ENCODE measurements at regions not wholly inside any gene's neighbourhood (a gene's known extent, or its start where the extent isn't known, plus 50 kb on each side); places are given as distances from the start of the nearest gene placed in this dataset.

DNA sequence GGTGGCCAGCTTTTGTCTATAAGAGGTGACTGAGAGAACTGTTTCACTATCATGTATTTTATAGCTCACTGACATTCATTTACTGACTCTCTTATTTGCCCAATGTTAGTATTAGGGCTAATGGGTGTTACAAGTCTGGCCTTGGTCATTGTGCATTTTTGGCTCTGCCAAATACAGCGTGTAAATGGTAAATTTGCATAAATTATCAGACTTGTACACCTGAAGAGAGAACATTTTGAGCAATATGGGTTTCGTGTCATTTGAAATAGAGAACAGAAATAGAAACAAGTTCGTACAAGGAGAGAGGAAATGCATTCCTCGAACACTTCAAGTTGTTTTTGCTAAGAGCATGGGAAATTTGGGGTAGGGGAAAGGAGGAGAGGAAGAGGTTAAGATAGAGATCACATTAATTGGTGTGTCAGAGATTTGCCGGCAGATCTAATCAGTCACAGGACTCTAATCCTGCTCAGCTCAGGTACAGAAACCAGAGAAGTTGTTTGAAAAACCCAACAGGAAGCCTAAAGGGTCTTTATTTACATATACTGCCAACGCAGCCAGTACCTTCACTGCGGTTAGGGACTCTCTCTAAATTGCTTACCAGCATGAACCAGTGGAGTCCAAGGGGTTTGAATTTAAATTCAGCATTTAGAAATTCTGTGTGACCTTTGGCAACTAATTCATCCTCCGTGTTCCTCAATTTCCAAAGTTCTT is 261.5 kb downstream of the GPATCH2 start:
- Histone ChIP-seq H3K4me3 (no peak overlapping the region), H3K36me3 (no peaks in the 10 kb centered on the region), H3K27me3 (no peaks in the 10 kb centered on the region), H3K9me3 (peaks cover 0 to 17% (median 0%) of the 10 kb centered on the region in 3 donors), H3K27ac (no peak overlapping the region), H3K4me1 (no peaks in the 10 kb centered on the region)
- intact Hi-C loops (cut with DNase I), result no loop called here
- 18 to 39% methylated on average over 8 of the region's 8 CpGs for WGBS, 2 donors
- no peak for TF ChIP-seq POLR2A (IDR thresholded peaks at IDR 0.05)
- TF ChIP-seq, protein P1, sequence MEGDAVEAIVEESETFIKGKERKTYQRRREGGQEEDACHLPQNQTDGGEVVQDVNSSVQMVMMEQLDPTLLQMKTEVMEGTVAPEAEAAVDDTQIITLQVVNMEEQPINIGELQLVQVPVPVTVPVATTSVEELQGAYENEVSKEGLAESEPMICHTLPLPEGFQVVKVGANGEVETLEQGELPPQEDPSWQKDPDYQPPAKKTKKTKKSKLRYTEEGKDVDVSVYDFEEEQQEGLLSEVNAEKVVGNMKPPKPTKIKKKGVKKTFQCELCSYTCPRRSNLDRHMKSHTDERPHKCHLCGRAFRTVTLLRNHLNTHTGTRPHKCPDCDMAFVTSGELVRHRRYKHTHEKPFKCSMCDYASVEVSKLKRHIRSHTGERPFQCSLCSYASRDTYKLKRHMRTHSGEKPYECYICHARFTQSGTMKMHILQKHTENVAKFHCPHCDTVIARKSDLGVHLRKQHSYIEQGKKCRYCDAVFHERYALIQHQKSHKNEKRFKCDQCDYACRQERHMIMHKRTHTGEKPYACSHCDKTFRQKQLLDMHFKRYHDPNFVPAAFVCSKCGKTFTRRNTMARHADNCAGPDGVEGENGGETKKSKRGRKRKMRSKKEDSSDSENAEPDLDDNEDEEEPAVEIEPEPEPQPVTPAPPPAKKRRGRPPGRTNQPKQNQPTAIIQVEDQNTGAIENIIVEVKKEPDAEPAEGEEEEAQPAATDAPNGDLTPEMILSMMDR (IDR thresholded peaks at IDR 0.05), result no peak
- DNase-seq, result no peak

DNA sequence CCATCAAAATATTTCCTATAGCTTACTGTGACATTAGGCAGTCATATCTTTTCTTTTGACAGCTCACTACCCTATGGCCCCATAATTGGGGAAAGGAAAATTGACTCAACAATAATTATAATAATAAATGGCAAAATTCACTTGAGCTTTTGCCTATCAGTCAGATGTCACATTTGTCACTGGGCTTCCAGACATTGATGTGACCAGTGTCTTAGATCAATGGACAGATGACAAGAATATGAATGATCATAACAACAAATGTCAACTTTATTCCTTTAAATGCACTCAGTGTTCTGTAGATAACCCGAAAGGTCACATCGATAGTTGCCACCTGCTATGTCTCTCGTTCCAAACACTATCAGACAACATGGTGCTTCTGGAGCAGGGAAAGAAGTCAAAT is 266.7 kb downstream of the GPATCH2 start:
- Histone ChIP-seq H3K9me3 (no peaks in the 10 kb centered on the region), H3K27ac (no peak overlapping the region), H3K4me3 (no peak overlapping the region), H3K36me3 (no peaks in the 10 kb centered on the region), H3K4me1 (no peaks in the 10 kb centered on the region), H3K27me3 (no peaks in the 10 kb centered on the region)
- TF ChIP-seq, protein P1 (IDR thresholded peaks at IDR 0.05), result no peak
- TF ChIP-seq POLR2A (IDR thresholded peaks at IDR 0.05), result no peak
- 67 to 80% methylated on average over 3 of the region's 3 CpGs for WGBS, 2 donors
- intact Hi-C loops (cut with DNase I), result no loop called here
- DNase-seq, result no peak

DNA sequence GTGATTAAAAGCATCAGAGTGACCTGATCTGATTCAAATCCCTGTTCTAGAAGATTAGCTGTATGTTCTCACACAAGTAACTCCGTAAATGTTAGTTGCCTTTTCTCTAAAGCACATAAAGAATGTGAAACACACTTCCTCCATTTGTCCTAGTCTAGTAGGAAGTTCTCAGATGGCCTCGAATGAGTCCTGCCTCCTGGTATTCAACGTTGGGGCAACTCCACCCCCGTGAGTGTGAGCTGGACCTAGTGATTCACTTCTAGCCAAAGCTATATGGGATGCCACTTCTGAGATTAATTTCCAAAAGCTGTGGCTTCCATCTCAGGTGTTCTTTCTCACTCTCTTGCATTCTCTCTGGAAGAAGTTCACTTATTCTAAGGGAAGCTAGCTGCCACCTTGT is 267.6 kb downstream of the GPATCH2 start:
- Histone ChIP-seq H3K27ac (no peak overlapping the region), H3K4me1 (no peaks in the 10 kb centered on the region), H3K36me3 (no peaks in the 10 kb centered on the region), H3K4me3 (no peak overlapping the region), H3K27me3 (no peaks in the 10 kb centered on the region), H3K9me3 (no peaks in the 10 kb centered on the region)
- WGBS, 2 donors, result 45% methylated on average over 4 of the region's 4 CpGs
- TF ChIP-seq, protein P1 (IDR thresholded peaks at IDR 0.05), result no peak
- no peak for TF ChIP-seq POLR2A (IDR thresholded peaks at IDR 0.05)
- intact Hi-C loops (cut with DNase I), result no loop called here
- DNase-seq, result no peak

DNA sequence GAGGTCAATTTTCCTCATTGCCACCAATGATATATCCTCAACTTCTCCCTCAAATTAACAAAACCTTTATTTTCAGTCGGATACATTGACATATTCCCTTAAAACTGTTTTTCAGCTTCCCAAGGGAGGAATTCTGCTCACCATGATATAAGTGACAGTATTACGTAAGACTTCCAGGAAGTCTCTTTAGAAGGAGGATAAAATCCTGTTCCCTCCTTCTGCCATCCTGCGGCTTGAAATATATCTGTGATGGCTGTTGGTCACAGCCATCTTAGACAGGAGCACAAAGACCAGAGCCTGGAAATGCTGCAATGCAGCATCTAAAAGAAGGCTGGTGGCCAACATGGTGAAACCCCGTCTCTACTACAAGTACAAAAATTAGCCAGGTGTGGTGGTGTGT is 270.4 kb downstream of the GPATCH2 start:
- no peaks in the 10 kb centered on the region for H3K4me1 ChIP-seq

DNA sequence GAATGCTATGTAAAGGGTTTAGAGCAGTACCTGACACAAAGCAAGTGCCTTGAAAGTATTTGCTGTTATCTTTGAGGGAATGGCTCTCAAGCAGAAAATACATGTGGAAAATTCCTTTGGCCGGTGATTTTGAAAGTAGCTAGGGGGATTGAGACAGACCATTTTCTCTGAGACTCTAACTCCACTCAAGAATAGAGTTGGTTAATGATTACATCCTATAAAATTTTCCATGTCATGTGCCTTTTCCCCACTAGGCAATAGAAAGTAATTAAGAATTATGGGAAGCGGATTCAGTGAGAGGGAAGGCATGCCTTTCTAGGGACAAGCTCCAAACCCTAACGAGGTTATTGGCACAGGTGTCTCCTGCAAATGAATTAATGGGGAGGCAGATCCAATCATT is 276.0 kb downstream of the GPATCH2 start:
- Histone ChIP-seq H3K9me3 (no peaks in the 10 kb centered on the region), H3K27ac (no peak overlapping the region), H3K4me3 (no peak overlapping the region), H3K36me3 (no peaks in the 10 kb centered on the region), H3K4me1 (no peaks in the 10 kb centered on the region), H3K27me3 (no peaks in the 10 kb centered on the region)
- 59 to 71% methylated on average over 3 of the region's 3 CpGs for WGBS, 2 donors
- no peak for DNase-seq
- TF ChIP-seq, protein P1 (IDR thresholded peaks at IDR 0.05), result no peak
- TF ChIP-seq POLR2A (IDR thresholded peaks at IDR 0.05), result no peak
- intact Hi-C loops (cut with DNase I), result no loop called here

More for the DNA sequence above, 270.4 kb downstream of the GPATCH2 start:
- no peak for DNase-seq
- H3K27me3 ChIP-seq, result no peaks in the 10 kb centered on the region
- H3K9me3 ChIP-seq, result no peaks in the 10 kb centered on the region
- H3K36me3 ChIP-seq, result no peaks in the 10 kb centered on the region
- TF ChIP-seq, protein P1 (IDR thresholded peaks at IDR 0.05), result no peak
- no peak for TF ChIP-seq POLR2A (IDR thresholded peaks at IDR 0.05)
- intact Hi-C loops (cut with DNase I), result no loop called here
- H3K4me3 ChIP-seq, result no peak overlapping the region
- WGBS, 2 donors, result 87 to 93% methylated on average over 4 of the region's 4 CpGs
- no peak overlapping the region for H3K27ac ChIP-seq
